Natural killer cell treated with Interleukin-12 subunit alpha and Interleukin-12 subunit beta and Interleukin-15 and Interleukin-18, amount 100 ng/mL, for 72 hours (primary cell): ENCODE measurements at regions not wholly inside any gene's neighbourhood (a gene's known extent, or its start where the extent isn't known, plus 50 kb on each side); places are given as distances from the start of the nearest gene placed in this dataset.
"Not testable (repeated sequence)": the region's sequence is repeated elsewhere in the genome, so short reads cannot be mapped to it uniquely, and the experiment has no call there.

Source experiments
- ATAC-seq, 2 donors: fragments of 150-1000 bp; cut with Tn5 transposase in 1 of 2; sonication (Bioruptor Pico), chemical (Tn5 transposase) in 1 of 2; 2 replicates each; pipeline ENCODE4 v1.10.0; 2021
- DNase-seq: peaks from one replicate; pipeline ENCODE4 v3.0.0; 2022; ENCODE audit warnings: low spot score
- H3K27ac Mint-ChIP-seq, 2 donors: 1 replicate in 1 of 2; 2 replicates in 1 of 2; pipeline ENCODE4 v1.8.0; 2022; ENCODE audit warnings: mixed read lengths in 2 of 2, mild to moderate bottlenecking in 1 of 2, moderate library complexity in 1 of 2
- H3K27me3 Mint-ChIP-seq, 2 donors: 1 replicate in 1 of 2; 2 replicates in 1 of 2; pipeline ENCODE4 v1.8.0; 2022; ENCODE audit warnings: mixed read lengths in 2 of 2
- H3K36me3 Mint-ChIP-seq: one replicate; pipeline ENCODE4 v1.8.0; 2022; ENCODE audit warnings: mixed read lengths
- H3K4me1 Mint-ChIP-seq, 2 donors: 1 replicate in 1 of 2; 2 replicates in 1 of 2; pipeline ENCODE4 v1.8.0; 2022; ENCODE audit warnings: low read depth in 2 of 2, mixed read lengths in 2 of 2, mild to moderate bottlenecking in 1 of 2
- H3K4me3 Mint-ChIP-seq: one replicate; pipeline ENCODE4 v1.8.0; 2022; ENCODE audit warnings: mixed read lengths
- H3K9me3 Mint-ChIP-seq: 2 replicates; pipeline ENCODE4 v1.8.0; 2022; ENCODE audit warnings: mixed read lengths

- no peaks in the 10 kb centered on the region for H3K9me3 Mint-ChIP-seq
- peak overlapping the region in 1 of 2 donors; percentile 47 for H3K27ac Mint-ChIP-seq
- H3K4me3 Mint-ChIP-seq, result no peak overlapping the region
- no peaks in the 10 kb centered on the region for H3K36me3 Mint-ChIP-seq
- DNase-seq (no peak), ATAC-seq (no peak)
- no peaks in the 10 kb centered on the region for H3K27me3 Mint-ChIP-seq
- peaks cover 29 to 42% of the 10 kb centered on the region in 2 donors for H3K4me1 Mint-ChIP-seq
Measured at GRCh38 chr21:14683063-14683462, 136.9 kb upstream of the SAMSN1 start.

GRCh38 chr21:14678973-14679574, 133.0 kb upstream of the SAMSN1 start:
- Mint-ChIP-seq H3K4me1 (peaks cover 29 to 37% of the 10 kb centered on the region in 2 donors), H3K36me3 (peaks cover 10% of the 10 kb centered on the region), H3K9me3 (peaks cover 4% of the 10 kb centered on the region), H3K27me3 (peaks cover 0 to 7% of the 10 kb centered on the region in 2 donors), H3K27ac (peak overlapping the region in 1 of 2 donors; percentile 46), H3K4me3 (no peak overlapping the region)
- ATAC-seq (no peak), DNase-seq (no peak)

DNA sequence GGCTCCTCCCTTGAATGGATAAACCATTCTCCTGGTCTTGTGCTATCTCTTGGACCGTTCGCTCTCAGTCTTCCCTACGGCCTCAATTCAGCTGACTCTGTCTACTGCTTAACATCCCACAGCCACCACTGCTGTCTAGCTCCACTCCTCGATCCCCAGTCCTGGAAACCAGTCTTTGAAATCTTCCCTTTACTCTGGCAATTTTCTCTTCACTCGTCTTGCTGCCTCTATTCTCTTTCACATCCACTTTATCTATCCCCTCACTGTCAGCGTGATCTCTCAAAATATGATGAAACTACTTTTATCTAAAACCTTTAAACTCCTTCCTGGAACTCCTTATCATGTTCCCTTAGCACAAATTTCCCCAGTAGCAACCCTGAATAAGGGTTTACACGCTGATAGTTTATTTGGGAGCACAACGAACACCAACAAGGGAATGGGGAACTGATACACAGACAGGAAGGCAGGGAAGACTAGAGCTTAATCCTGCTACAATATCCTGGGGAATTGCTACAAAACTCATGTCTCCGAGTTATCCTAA, 131.6 kb upstream of the SAMSN1 start:
- peak overlapping the region; percentile 34 to 59 for H3K27ac Mint-ChIP-seq
- peaks cover 22 to 29% of the 10 kb centered on the region in 2 donors for H3K4me1 Mint-ChIP-seq
- DNase-seq (no peak), ATAC-seq (no peak)
- H3K9me3 Mint-ChIP-seq, result peaks cover 4% of the 10 kb centered on the region
- peaks cover 0 to 7% of the 10 kb centered on the region in 2 donors for H3K27me3 Mint-ChIP-seq
- H3K36me3 Mint-ChIP-seq, result peaks cover 10% of the 10 kb centered on the region
- H3K4me3 Mint-ChIP-seq, result peak overlapping the region; percentile 41

- H3K9me3 Mint-ChIP-seq, result peaks cover 4% of the 10 kb centered on the region
- H3K36me3 Mint-ChIP-seq, result peaks cover 10% of the 10 kb centered on the region
- peaks cover 0 to 7% of the 10 kb centered on the region in 2 donors for H3K27me3 Mint-ChIP-seq
- peaks cover 22 to 29% of the 10 kb centered on the region in 2 donors for H3K4me1 Mint-ChIP-seq
- ATAC-seq (no peak), DNase-seq (no peak)
- H3K27ac Mint-ChIP-seq, result peak overlapping the region; percentile 34 to 59
- H3K4me3 Mint-ChIP-seq, result peak overlapping the region; percentile 41
Measured at GRCh38 chr21:14677013-14677412, 130.9 kb upstream of the SAMSN1 start.

- H3K4me1 Mint-ChIP-seq, result peaks cover 19 to 29% of the 10 kb centered on the region in 2 donors
- peak overlapping the region; percentile 41 for H3K4me3 Mint-ChIP-seq
- DNase-seq (no peak), ATAC-seq (peak in 1 of 2 donors; percentile 71)
- peak overlapping the region; percentile 34 to 59 for H3K27ac Mint-ChIP-seq
- peaks cover 4% of the 10 kb centered on the region for H3K9me3 Mint-ChIP-seq
- peaks cover 0 to 7% of the 10 kb centered on the region in 2 donors for H3K27me3 Mint-ChIP-seq
- peaks cover 10% of the 10 kb centered on the region for H3K36me3 Mint-ChIP-seq
Measured at GRCh38 chr21:14675774-14676530, 129.8 kb upstream of the SAMSN1 start.

- ATAC-seq, result no peak
- H3K9me3 Mint-ChIP-seq, result peaks cover 6% of the 10 kb centered on the region
- peaks cover 0 to 7% of the 10 kb centered on the region in 2 donors for H3K27me3 Mint-ChIP-seq
- no peak overlapping the region for H3K27ac Mint-ChIP-seq
- no peak overlapping the region for H3K4me3 Mint-ChIP-seq
- no peak for DNase-seq
- peaks cover 19 to 29% of the 10 kb centered on the region in 2 donors for H3K4me1 Mint-ChIP-seq
- H3K36me3 Mint-ChIP-seq, result peaks cover 16% of the 10 kb centered on the region
Measured at GRCh38 chr21:14673649-14674048, 127.5 kb upstream of the SAMSN1 start.

- H3K36me3 Mint-ChIP-seq, result peaks cover 10% of the 10 kb centered on the region
- H3K27me3 Mint-ChIP-seq, result peaks cover 0 to 1% of the 10 kb centered on the region in 2 donors
- H3K9me3 Mint-ChIP-seq, result peaks cover 3% of the 10 kb centered on the region
- H3K4me3 Mint-ChIP-seq, result no peak overlapping the region
- no peak overlapping the region for H3K27ac Mint-ChIP-seq
- DNase-seq (no peak), ATAC-seq (no peak)
- peaks cover 16 to 20% of the 10 kb centered on the region in 2 donors for H3K4me1 Mint-ChIP-seq
Measured at GRCh38 chr21:14672466-14672865, 126.4 kb upstream of the SAMSN1 start.

DNA sequence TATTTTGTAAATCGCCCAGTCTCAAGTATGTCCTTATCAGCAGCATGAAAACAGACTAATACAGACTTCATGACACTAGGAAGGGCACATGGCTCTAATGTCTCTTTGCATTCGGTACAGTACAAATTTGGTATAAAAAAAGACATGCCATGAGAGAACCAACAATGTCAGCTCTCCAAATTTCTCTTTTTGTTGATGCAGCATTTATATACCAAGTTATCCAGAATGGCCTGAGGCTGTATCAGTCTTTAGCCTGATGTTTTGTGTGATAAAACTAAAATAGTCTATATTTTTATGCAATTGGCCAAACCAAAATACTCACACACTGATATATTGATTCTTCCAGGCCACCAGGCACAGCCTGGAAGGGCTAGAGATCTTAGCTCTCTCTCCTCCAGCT, 124.3 kb upstream of the SAMSN1 start:
- ATAC-seq (no peak), DNase-seq (no peak)
- no peaks in the 10 kb centered on the region for H3K4me1 Mint-ChIP-seq
- H3K27ac Mint-ChIP-seq, result no peak overlapping the region
- no peak overlapping the region for H3K4me3 Mint-ChIP-seq
- H3K9me3 Mint-ChIP-seq, result peaks cover 3% of the 10 kb centered on the region
- no peaks in the 10 kb centered on the region for H3K27me3 Mint-ChIP-seq
- peaks cover 5% of the 10 kb centered on the region for H3K36me3 Mint-ChIP-seq

GRCh38 chr21:14669092-14669491, 123.0 kb upstream of the SAMSN1 start:
- H3K4me1 Mint-ChIP-seq, ATAC-seq, DNase-seq, H3K27ac Mint-ChIP-seq, H3K27me3 Mint-ChIP-seq, H3K9me3 Mint-ChIP-seq, H3K4me3 Mint-ChIP-seq: not testable (repeated sequence)
- peaks cover 14% of the 10 kb centered on the region for H3K36me3 Mint-ChIP-seq

- no peak for DNase-seq
- ATAC-seq, result no peak
- Mint-ChIP-seq H3K27me3 (peaks cover 0 to 14% of the 10 kb centered on the region in 2 donors), H3K36me3 (no peaks in the 10 kb centered on the region), H3K4me1 (peaks cover 2 to 4% of the 10 kb centered on the region in 2 donors), H3K4me3 (no peak overlapping the region), H3K9me3 (peaks cover 3% of the 10 kb centered on the region), H3K27ac (no peak overlapping the region)
Measured at GRCh38 chr21:14657241-14658008, 111.3 kb upstream of the SAMSN1 start.

DNA sequence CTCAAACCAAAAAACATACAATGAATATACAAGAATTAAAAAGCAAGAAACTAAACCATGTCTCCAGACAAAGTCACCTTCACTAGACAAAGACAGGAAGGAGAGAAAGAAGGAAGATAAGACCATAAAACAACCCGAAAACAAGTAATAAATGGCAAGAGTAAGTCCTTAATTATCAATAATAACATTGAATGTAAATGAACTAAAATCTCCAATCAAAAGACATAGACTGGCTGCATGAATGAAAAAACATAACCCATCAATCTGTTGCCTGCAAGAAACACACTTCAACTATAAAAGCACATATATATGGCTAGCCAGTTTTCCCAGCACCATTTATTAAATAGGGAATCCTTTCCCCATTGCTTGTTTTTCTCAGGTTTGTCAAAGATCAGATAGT, 100.8 kb upstream of the SAMSN1 start:
- H3K27ac Mint-ChIP-seq, result no peak overlapping the region
- peaks cover 16% of the 10 kb centered on the region for H3K9me3 Mint-ChIP-seq
- peaks cover 20% of the 10 kb centered on the region for H3K36me3 Mint-ChIP-seq
- H3K4me1 Mint-ChIP-seq, result no peaks in the 10 kb centered on the region
- H3K4me3 Mint-ChIP-seq, result no peak overlapping the region
- ATAC-seq (no peak), DNase-seq (no peak)
- peaks cover 0 to 3% of the 10 kb centered on the region in 2 donors for H3K27me3 Mint-ChIP-seq

GRCh38 chr21:14645702-14646101, 99.6 kb upstream of the SAMSN1 start:
- H3K27ac Mint-ChIP-seq, result peak overlapping the region in 1 of 2 donors; percentile 8
- peaks cover 0 to 3% of the 10 kb centered on the region in 2 donors for H3K27me3 Mint-ChIP-seq
- ATAC-seq (no peak), DNase-seq (no peak)
- peaks cover 20% of the 10 kb centered on the region for H3K36me3 Mint-ChIP-seq
- H3K4me1 Mint-ChIP-seq, result no peaks in the 10 kb centered on the region
- peaks cover 16% of the 10 kb centered on the region for H3K9me3 Mint-ChIP-seq
- no peak overlapping the region for H3K4me3 Mint-ChIP-seq

DNA sequence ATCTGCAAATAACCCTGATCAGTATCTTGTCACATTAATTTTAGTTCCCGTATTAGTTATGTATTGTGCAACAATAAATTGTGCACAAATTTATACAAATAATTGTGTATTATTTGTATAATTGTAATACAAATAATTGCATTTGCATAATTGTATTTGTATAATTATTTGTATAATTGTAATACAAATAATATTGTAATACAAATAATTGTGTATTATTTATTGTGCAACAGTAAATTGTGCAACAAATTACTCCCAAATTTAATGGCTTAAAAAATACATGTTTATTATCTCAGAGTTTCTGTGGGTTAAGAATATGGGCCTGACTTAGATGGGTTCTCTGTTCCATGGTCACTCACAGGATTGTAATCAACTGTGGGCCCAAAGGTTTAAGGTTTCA, 86.2 kb upstream of the SAMSN1 start:
- Mint-ChIP-seq H3K4me1 (peaks cover 12 to 21% of the 10 kb centered on the region in 2 donors), H3K9me3 (peaks cover 3% of the 10 kb centered on the region), H3K27me3 (peaks cover 0 to 4% of the 10 kb centered on the region in 2 donors), H3K36me3 (peaks cover 5% of the 10 kb centered on the region), H3K27ac (no peak overlapping the region), H3K4me3 (no peak overlapping the region)
- no peak for ATAC-seq
- no peak for DNase-seq
